HL-60 (cell line): ENCODE measurements at regions not wholly inside any gene's neighbourhood (a gene's known extent, or its start where the extent isn't known, plus 50 kb on each side); places are given as distances from the start of the nearest gene placed in this dataset.

Experiments
- DNase-seq, 2 experiments: peaks; one replicate each; pipeline ENCODE4 v3.0.0-alpha.2; 2010 to 2020; ENCODE audit warnings: low read depth in 1 of 2, low spot score in 1 of 2
- H3K27ac ChIP-seq: fragments of 250-450 bp; sonication (Bioruptor Pico); replicated peaks from 2 replicates; pipeline ENCODE4 v1.5.1; 2020; ENCODE audit warnings: mild to moderate bottlenecking, moderate library complexity
- H3K27me3 ChIP-seq: fragments of 250-450 bp; sonication (Bioruptor Pico); 2 replicates; pipeline ENCODE4 v1.5.1; 2021; ENCODE audit warnings: mild to moderate bottlenecking, moderate library complexity; ENCODE audit not compliant: insufficient read depth, poor library complexity, severe bottlenecking
- H3K4me3 ChIP-seq: replicated peaks from 2 replicates; pipeline ENCODE4 v1.5.1; 2011; ENCODE audit warnings: mild to moderate bottlenecking, control low read depth, low read length; ENCODE audit not compliant: insufficient read depth
- GABPA ChIP-seq: IDR thresholded peaks from 2 replicates; pipeline ENCODE4 v1.6.1; 2012; ENCODE audit warnings: low read depth
- POLR2AphosphoS5 ChIP-seq: IDR thresholded peaks from 2 replicates; pipeline ENCODE4 v1.6.1; 2012; ENCODE audit warnings: low read depth
- SPI1 ChIP-seq: IDR thresholded peaks from 2 replicates; pipeline ENCODE4 v1.6.1; 2012; ENCODE audit warnings: low read depth, mild to moderate bottlenecking, borderline replicate concordance
- TF ChIP-seq, protein P1 (sequence below): IDR thresholded peaks from one replicate; pipeline ENCODE4 v1.5.1; 2011; ENCODE audit warnings: low read length, control low read depth, inconsistent platforms; ENCODE audit not compliant: insufficient read depth
- TF ChIP-seq, protein P2 (sequence below): IDR thresholded peaks from 2 replicates; pipeline ENCODE4 v1.6.1; 2012; ENCODE audit warnings: low read depth; ENCODE audit not compliant: insufficient replicate concordance

DNA sequence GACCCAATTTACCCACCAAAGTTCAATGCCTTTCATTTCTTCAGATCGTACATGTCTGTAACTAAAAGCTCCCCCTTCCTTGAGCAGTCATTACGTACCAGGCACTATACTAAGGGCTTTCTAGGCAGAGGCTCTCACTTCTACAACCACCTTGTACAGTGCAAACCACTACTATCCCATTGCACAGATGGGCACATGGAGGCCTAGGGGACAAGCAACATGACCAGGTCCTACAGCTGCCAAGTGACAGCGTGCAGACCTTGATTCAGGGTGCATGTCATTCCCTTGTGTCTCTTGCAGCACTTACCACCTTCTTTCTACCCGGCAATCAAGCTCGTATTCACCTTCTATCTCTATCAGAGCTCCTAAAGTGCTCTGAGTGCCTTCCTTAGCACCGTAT lies 382.7 kb downstream of the SOX9 start:
- DNase-seq, result no peak
- Histone ChIP-seq H3K27me3 (no peaks in the 10 kb centered on the region), H3K4me3 (no peak overlapping the region), H3K27ac (no peak overlapping the region)
- TF ChIP-seq, protein P1, sequence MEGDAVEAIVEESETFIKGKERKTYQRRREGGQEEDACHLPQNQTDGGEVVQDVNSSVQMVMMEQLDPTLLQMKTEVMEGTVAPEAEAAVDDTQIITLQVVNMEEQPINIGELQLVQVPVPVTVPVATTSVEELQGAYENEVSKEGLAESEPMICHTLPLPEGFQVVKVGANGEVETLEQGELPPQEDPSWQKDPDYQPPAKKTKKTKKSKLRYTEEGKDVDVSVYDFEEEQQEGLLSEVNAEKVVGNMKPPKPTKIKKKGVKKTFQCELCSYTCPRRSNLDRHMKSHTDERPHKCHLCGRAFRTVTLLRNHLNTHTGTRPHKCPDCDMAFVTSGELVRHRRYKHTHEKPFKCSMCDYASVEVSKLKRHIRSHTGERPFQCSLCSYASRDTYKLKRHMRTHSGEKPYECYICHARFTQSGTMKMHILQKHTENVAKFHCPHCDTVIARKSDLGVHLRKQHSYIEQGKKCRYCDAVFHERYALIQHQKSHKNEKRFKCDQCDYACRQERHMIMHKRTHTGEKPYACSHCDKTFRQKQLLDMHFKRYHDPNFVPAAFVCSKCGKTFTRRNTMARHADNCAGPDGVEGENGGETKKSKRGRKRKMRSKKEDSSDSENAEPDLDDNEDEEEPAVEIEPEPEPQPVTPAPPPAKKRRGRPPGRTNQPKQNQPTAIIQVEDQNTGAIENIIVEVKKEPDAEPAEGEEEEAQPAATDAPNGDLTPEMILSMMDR, result no peak
- TF ChIP-seq GABPA (no peak), SPI1 (no peak), POLR2AphosphoS5 (no peak)
- TF ChIP-seq, protein P2, sequence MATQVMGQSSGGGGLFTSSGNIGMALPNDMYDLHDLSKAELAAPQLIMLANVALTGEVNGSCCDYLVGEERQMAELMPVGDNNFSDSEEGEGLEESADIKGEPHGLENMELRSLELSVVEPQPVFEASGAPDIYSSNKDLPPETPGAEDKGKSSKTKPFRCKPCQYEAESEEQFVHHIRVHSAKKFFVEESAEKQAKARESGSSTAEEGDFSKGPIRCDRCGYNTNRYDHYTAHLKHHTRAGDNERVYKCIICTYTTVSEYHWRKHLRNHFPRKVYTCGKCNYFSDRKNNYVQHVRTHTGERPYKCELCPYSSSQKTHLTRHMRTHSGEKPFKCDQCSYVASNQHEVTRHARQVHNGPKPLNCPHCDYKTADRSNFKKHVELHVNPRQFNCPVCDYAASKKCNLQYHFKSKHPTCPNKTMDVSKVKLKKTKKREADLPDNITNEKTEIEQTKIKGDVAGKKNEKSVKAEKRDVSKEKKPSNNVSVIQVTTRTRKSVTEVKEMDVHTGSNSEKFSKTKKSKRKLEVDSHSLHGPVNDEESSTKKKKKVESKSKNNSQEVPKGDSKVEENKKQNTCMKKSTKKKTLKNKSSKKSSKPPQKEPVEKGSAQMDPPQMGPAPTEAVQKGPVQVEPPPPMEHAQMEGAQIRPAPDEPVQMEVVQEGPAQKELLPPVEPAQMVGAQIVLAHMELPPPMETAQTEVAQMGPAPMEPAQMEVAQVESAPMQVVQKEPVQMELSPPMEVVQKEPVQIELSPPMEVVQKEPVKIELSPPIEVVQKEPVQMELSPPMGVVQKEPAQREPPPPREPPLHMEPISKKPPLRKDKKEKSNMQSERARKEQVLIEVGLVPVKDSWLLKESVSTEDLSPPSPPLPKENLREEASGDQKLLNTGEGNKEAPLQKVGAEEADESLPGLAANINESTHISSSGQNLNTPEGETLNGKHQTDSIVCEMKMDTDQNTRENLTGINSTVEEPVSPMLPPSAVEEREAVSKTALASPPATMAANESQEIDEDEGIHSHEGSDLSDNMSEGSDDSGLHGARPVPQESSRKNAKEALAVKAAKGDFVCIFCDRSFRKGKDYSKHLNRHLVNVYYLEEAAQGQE, result no peak

DNA sequence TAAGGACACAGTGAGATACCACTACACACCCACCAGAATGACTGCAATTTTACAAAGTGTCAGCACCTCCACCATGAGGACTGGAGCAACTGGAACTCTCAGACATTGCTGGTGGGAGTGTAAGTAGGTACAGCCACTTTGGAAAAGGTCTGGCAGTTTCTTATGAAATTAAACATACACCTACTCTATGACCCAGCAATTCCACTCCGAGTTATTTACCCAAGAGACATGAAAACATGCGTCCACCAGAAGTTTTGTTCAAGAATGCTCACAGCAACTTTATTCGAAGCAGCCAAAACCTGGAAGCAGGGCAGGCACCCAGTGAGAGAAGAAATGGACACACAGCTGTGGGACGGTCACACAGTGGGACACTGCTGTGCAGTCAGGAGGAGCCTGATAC lies 384.0 kb downstream of the SOX9 start:
- Histone ChIP-seq H3K27me3 (no peaks in the 10 kb centered on the region), H3K4me3 (no peak overlapping the region), H3K27ac (no peak overlapping the region)
- DNase-seq, result no peak
- TF ChIP-seq POLR2AphosphoS5, result no peak
- no peak for TF ChIP-seq GABPA
- TF ChIP-seq SPI1, result no peak
- TF ChIP-seq, protein P1, result no peak
- TF ChIP-seq, protein P2, result no peak

DNA sequence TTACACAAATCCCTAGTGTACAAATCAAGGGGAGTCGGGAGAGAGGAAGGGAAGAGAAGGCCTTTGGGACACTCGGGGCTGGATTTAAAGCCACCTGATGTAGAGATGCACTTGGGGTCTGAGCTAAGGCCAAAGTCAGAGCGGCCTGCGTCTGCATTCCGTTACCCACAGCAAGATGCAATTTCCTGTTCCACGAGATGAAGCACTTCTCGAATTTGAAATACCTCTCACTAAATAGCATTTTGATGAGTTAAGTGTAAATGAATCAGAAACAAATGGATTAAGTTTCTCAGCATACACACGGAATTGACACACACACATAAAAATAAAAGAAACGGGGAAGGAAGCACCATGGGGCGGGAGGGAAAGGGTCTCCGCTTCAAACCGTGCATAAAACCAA lies 386.0 kb downstream of the SOX9 start:
- Histone ChIP-seq H3K27me3 (no peaks in the 10 kb centered on the region), H3K4me3 (no peak overlapping the region), H3K27ac (no peak overlapping the region)
- DNase-seq, result peak in 1 of 2 experiments; percentile 5
- TF ChIP-seq, protein P1, result no peak
- TF ChIP-seq SPI1, result peak; percentile 12; the same call in 1 of the 2 replicates

DNA sequence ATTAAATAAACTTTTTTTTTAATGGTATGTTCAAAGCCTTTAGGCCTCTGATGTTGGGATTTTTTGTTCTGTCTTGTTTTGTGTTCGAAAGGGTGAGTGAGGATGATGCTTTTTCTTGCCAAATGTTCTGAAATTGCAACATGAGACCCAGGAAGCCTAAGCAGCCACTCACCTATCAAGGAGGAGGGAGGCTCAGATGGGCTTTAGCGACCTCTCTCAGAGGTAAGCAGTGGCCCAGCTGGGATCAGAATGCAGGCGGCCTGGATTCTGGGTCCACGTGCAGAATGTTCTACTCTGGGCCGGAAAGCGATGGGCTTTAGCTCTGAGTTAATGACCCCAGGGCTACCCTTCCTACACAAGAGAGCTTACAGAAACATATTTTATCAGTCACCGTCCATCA lies 386.6 kb downstream of the SOX9 start:
- no peaks in the 10 kb centered on the region for H3K27me3 ChIP-seq
- no peak overlapping the region for H3K4me3 ChIP-seq
- no peak for TF ChIP-seq GABPA
- TF ChIP-seq, protein P1, result no peak
- no peak overlapping the region for H3K27ac ChIP-seq
- no peak for DNase-seq
